ENCODE measurements at regions not wholly inside any gene's neighbourhood (a gene's known extent, or its start where the extent isn't known, plus 50 kb on each side); places are given as distances from the start of the nearest gene placed in this dataset.

GRCh38 chr7:34207810-34208209 is 302.5 kb downstream of the BMPER start:
- no peak for TF ChIP-seq EZH2 (IDR thresholded peaks at IDR 0.05; ENCODE audit: borderline replicate concordance, low read depth, low read length, severe bottlenecking)
- no peak for TF ChIP-seq CTCF (IDR thresholded peaks at IDR 0.05; ENCODE audit: borderline replicate concordance, extremely low read depth, low read length, poor library complexity, severe bottlenecking)
- ATAC-seq (ENCODE audit: insufficient read depth, low read depth) (no peak), DNase-seq (no peak)
- Histone ChIP-seq H3K79me2 (ENCODE audit: insufficient read depth, low read length) (no peaks in the 10 kb centered on the region), H3K4me1 (ENCODE audit: insufficient read depth, low read length) (no peaks in the 10 kb centered on the region), H3K4me2 (ENCODE audit: insufficient read depth, low read length) (no peak overlapping the region), H3K9me3 (ENCODE audit: insufficient read depth, low read length, severe bottlenecking) (no peaks in the 10 kb centered on the region), H3K27ac (ENCODE audit: low read length) (no peak overlapping the region), H3K4me3 (ENCODE audit: low read depth in 1 of 2, low read length in 2 of 2) (no peak overlapping the region), H4K20me1 (ENCODE audit: insufficient read depth, low read length) (no peaks in the 10 kb centered on the region), H3K36me3 (ENCODE audit: insufficient read depth, low read length) (no peaks in the 10 kb centered on the region), H3K27me3 (ENCODE audit: insufficient read depth, low read length, poor library complexity) (no peaks in the 10 kb centered on the region), H3K9ac (ENCODE audit: low read depth, low read length) (no peak overlapping the region), H2AFZ (ENCODE audit: low read depth, low read length) (no peak overlapping the region)

GRCh38 chr7:34208878-34209621 is 303.7 kb downstream of the BMPER start:
- Histone ChIP-seq H3K36me3 (ENCODE audit: insufficient read depth, low read length) (no peaks in the 10 kb centered on the region), H3K4me2 (ENCODE audit: insufficient read depth, low read length) (no peak overlapping the region), H3K4me1 (ENCODE audit: insufficient read depth, low read length) (no peaks in the 10 kb centered on the region), H3K9ac (ENCODE audit: low read depth, low read length) (no peak overlapping the region), H3K27ac (ENCODE audit: low read length) (no peak overlapping the region), H3K4me3 (ENCODE audit: low read depth in 1 of 2, low read length in 2 of 2) (no peak overlapping the region), H3K79me2 (ENCODE audit: insufficient read depth, low read length) (no peaks in the 10 kb centered on the region), H3K27me3 (ENCODE audit: insufficient read depth, low read length, poor library complexity) (no peaks in the 10 kb centered on the region), H3K9me3 (ENCODE audit: insufficient read depth, low read length, severe bottlenecking) (no peaks in the 10 kb centered on the region), H2AFZ (ENCODE audit: low read depth, low read length) (no peak overlapping the region), H4K20me1 (ENCODE audit: insufficient read depth, low read length) (no peaks in the 10 kb centered on the region)
- DNase-seq (no peak), ATAC-seq (ENCODE audit: insufficient read depth, low read depth) (no peak)
- no peak for TF ChIP-seq EZH2 (IDR thresholded peaks at IDR 0.05; ENCODE audit: borderline replicate concordance, low read depth, low read length, severe bottlenecking)
- TF ChIP-seq CTCF (IDR thresholded peaks at IDR 0.05; ENCODE audit: borderline replicate concordance, extremely low read depth, low read length, poor library complexity, severe bottlenecking), result no peak

GRCh38 chr7:34211018-34211417 is 305.7 kb downstream of the BMPER start:
- Histone ChIP-seq H3K79me2 (ENCODE audit: insufficient read depth, low read length) (no peaks in the 10 kb centered on the region), H3K4me2 (ENCODE audit: insufficient read depth, low read length) (no peak overlapping the region), H3K27ac (ENCODE audit: low read length) (no peak overlapping the region), H3K36me3 (ENCODE audit: insufficient read depth, low read length) (no peaks in the 10 kb centered on the region), H3K27me3 (ENCODE audit: insufficient read depth, low read length, poor library complexity) (no peaks in the 10 kb centered on the region), H3K9me3 (ENCODE audit: insufficient read depth, low read length, severe bottlenecking) (no peaks in the 10 kb centered on the region), H3K4me3 (ENCODE audit: low read depth in 1 of 2, low read length in 2 of 2) (no peak overlapping the region), H3K4me1 (ENCODE audit: insufficient read depth, low read length) (no peaks in the 10 kb centered on the region), H4K20me1 (ENCODE audit: insufficient read depth, low read length) (no peaks in the 10 kb centered on the region), H2AFZ (ENCODE audit: low read depth, low read length) (no peak overlapping the region), H3K9ac (ENCODE audit: low read depth, low read length) (no peak overlapping the region)
- no peak for TF ChIP-seq EZH2 (IDR thresholded peaks at IDR 0.05; ENCODE audit: borderline replicate concordance, low read depth, low read length, severe bottlenecking)
- TF ChIP-seq CTCF (IDR thresholded peaks at IDR 0.05; ENCODE audit: borderline replicate concordance, extremely low read depth, low read length, poor library complexity, severe bottlenecking), result no peak
- ATAC-seq (ENCODE audit: insufficient read depth, low read depth) (no peak), DNase-seq (no peak)

All from DND-41 (cell line).